NCI-H1436 (cell line): ENCODE measurements at regions not wholly inside any gene's neighbourhood (a gene's known extent, or its start where the extent isn't known, plus 50 kb on each side); places are given as distances from the start of the nearest gene placed in this dataset.

Source experiments
- DNase-seq: peaks from one replicate; lab custom pipeline; 2025; lab: John Stamatoyannopoulos, UW

DNA sequence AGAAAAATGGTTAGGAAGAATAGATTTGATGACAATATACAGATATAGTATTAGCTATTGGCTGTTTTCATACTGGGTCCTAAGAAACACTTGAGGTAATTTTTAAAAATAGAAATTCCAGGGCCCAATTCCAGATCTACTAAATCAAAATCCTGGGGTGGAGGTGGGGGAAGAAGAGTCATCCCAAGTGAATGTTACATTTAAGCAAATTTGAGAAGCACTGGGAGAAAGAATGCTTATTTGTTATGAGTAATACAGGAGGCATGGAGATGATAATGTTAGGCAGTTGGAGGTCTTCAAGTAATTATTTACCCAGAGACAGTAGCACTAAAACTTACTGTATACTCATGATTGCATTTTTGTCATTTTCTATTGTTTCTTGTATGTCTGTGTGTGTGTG, 93.0 kb upstream of the DAB2 start:
- DNase-seq, result no peak

DNA sequence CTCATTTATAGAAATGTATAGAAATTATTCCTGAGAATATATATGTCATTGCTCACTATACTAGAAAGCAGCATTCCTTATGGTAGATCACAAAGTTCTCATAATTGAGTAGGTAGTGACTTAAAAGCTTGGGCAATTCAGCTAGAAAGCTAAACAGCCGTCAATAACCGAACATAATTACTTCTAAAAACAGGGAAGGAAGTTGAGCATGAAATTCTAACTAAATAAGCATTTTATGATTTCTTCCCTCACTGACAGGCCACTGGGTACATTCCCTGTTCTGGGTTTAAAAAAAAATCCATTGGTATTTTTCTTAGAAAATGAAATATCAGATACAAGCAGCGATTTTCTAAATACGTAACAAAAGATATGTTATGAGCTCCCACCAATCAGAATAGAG, 91.1 kb upstream of the DAB2 start:
- DNase-seq, result no peak

DNA sequence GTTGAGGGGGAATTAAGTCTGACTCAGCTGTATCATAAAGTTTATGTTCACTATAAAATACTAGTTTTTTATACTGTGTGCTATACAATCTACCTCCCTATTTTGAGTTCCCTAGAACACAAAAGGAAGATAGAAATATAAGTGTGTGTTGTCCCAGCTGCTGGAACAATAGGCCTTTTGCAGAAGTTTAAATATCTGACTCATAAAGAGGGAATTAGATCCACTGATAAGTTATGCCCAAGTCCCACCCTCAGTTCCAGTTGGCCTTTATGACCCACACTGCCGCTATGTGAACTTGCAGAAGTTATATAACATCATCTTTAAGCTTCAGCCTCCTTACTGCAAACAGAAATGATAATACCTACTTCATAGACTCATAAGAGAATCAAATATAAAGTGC, 88.5 kb upstream of the DAB2 start:
- DNase-seq, result no peak

DNA sequence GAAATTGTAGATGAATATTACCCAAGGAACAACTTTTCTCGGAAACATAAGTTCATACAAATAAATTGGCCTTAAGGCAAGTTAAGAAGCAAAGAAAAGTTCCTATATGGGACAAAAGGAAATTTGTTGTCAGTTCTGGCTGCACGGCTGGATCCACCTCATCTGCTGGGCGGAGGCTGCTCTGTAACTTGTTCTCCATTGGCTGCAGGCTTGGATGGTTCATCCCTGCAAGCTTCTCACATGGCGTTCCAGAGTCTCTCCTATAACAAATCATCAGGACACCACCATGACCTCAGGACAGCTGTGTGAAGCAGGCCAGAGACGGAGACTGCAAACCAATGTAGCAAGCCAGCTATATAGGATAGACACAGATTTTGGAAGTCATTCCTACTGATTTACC, 81.4 kb upstream of the DAB2 start:
- DNase-seq, result no peak

DNA sequence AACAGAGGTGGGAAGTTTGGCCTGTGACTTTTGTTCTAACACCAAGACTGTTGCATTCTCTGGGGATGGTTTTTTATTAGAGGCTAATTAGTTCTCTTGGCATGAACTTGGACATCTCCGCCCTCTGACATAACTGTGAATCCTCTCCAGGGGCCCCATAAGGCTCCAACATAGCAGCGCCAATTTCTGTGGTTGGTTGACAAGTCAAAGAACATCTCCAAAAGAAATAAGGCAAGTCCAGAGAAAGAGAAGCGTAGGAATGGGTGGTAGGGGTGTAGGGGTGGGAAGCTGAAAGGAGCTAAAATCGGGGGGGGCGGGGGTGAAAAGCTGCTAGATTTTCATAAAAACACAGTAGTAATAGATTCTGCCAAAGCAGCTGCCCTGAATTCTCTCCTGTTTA, 81.0 kb upstream of the DAB2 start:
- DNase-seq, result no peak

DNA sequence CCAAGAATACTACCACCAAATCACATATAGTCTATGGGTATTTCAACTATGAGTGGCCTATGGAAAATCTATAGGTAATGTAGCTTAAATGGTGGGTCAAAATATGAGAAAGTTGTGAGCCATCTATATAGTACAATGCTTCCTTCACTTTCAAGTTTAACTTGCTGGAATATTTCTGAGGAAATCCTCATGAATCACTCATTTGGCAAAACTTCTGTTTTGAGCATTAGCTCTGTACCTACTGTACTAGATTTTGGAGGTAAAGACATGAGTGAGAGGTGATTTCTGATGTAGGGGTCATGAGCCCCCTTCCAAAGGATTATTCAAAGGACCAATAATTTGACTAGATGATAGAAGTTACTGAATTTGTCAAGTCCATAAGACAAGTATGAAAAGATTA, 80.6 kb upstream of the DAB2 start:
- no peak for DNase-seq

DNA sequence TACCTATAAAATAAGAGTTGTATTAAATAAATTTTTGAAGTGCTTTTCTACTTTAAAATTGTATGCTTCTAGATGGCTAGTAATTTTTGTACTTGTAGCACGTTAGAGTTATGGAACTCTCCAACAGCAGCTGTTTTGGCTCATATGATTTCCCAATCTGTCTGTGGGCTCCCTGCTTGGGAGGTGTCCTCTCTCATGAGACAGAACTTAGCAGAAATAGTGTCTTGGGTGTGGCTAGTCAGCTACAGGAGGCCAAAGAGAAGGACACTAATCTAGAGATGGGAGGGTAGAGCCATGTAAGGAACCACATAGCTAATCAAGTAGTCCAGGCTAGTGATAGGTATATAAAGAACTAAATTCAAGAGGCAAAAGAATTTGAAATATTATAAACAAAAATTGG, 78.4 kb upstream of the DAB2 start:
- no peak for DNase-seq

DNA sequence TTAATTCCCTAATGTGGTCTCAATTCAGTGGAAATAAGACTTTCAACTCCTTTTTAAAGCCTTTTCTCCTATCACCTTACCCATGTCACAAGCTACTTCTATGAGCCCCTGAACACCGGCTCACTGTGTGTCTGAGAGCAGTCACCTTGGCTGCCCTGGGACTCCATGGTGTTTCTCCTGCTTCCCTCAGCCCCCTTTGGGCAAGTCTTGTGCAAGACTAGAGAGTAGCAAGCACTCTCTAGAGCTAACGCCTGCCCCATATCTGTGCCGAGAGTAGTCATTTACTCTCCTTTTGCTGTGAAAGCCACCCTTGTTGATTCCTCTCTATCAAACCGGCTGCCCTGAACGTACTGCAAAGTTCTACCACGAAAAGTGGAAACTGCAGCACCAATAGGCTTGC, 77.9 kb upstream of the DAB2 start:
- DNase-seq, result no peak

DNA sequence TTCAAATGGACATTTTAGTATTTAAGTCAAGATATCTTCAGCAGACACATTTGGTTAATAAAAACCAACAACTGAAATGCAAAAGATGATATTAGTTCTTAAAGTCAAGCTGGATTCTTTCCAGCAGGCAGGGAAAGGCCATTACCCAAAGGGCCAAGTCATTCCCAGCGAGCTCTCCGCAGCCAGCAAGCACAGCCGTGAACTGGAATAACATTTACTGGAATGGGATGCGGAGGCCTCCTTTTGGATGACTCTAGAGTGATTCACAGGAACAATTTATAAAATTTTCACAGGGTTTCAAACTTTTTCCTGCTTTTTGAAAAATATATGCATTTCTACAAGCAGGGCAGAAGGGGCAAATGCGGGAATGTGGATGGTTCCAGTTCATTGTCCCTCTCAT, 76.6 kb upstream of the DAB2 start:
- DNase-seq, result no peak

DNA sequence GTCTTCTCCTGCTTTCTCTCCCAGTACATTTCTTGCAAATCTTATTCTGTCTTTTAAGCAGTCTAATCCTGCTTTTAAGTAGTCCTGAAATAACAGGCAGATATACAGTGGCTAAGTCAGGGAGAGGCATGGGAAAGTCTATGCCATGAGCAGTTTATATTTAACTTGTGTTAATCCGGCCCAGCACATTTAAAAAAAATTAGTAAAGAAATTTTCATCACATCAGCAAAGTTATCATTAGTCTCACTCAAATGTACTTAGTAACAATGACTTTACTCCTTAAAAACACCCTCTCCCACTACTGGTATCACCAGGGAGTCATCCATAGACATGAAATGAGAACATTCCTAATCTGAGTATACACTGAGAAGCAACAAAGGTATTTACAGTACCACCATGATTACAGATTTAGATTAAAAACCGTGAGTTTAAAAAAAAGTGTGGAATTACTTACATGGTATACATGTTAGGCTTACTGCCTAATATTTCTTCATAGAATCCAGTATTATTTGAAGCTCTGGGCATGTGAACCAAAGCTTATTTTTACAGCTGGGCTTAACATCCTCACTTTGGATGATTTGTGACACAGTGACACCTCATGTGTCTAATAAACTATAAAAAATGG, 75.9 kb upstream of the DAB2 start:
- DNase-seq, result no peak

DNA sequence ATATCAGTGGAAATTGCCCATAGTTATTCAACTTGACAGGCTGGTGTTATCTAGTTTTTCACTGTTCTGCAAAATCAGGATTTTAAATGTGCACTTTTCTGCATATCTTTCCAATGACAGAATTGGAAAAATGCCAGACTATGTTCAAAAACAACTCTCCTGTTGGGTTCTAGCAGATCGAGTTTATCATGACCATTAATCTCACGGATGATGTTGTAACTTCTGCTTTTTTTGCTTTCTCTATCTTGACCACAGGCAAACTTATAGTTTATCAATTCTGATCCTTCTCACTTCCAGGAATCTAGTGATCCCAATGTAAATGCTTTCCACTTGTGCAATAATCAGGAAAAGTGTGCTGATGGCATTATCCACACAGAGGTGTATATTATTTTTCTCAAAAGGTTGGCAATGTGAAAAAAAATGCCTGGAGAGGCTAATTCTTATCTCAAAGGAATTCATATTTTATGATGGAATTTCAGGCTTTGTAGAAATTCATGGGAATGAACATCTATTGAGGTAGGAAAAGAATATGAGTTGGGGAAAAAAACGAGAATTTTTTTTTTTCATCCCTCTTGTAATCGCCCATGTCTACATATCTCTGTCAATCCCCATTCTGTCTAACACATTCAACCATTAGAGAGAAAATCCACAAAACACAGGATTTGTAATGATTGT, 73.6 kb upstream of the DAB2 start:
- DNase-seq, result no peak

DNA sequence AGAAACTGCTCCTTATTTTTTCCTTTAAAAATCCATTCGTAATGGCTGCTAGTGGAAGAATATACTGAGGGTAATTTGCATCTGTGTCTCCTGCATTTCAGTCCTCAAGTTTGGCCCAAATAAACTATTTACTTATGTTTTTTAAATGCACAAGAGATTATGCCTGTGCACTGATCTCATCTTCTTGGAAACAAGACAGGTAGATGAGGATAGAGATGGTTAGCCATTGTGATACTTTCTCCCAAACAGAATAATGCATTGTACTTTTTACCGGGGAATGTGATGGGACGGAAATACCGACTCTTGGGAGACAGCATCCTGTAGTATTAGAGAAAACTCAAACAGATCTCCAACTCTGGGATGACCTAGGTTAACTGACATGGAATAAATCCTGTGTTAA, 72.5 kb upstream of the DAB2 start:
- DNase-seq, result no peak

DNA sequence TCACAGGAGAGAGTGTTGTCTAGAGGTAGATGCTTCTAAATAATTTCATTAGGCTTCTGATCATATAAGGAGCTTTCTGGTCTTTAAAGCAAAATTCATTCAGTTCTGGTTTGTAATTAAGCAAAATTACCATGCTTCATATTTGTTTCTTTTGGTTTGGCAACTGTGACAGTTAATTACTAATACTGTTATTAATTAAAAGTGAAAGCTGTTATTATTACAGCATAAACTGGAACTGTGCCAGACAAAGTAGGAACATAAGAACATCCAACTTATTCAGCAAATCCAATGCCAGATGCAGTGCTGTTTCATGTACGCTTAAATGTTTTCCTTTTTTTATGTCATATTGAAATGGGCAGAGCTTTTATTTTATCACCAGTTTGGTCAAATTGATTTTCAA, 70.4 kb upstream of the DAB2 start:
- no peak for DNase-seq

DNA sequence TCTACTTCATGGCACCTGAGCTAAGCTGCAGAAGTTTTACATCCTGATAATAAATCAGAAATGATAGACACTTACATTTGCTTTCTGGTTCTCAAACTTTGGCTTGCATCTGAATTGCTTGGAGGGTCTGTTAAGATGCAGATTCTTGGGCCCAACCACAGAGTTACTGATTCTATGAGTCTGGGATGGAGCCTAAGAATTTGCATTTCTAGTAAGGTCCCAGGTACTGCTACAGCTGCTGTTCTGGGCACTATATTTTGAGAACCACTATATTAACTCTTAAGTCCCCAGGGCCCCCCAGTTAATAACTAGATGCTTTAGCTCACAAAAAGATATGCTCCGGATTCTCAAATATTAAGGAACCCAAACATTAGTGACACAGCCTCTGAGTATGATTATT, 69.8 kb upstream of the DAB2 start:
- no peak for DNase-seq

DNA sequence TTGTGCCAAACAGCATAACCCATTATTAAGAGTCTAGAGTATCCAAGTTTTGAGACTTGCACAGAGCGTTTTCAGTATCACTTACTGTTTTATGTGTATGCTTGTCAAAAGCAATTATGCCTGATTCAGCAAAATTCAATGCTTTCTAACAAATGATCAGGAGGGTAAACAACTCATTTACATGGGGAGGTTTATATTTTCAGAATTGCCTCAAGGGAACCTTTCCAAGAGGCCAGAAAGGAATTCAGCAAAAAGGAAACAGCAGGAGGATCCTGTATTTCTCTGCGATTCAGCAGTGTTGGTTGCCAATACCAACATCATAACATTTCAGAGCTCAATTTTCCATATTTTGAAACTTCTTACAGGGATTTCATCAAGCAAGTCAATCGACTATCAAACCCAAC, 69.3 kb upstream of the DAB2 start:
- no peak for DNase-seq

DNA sequence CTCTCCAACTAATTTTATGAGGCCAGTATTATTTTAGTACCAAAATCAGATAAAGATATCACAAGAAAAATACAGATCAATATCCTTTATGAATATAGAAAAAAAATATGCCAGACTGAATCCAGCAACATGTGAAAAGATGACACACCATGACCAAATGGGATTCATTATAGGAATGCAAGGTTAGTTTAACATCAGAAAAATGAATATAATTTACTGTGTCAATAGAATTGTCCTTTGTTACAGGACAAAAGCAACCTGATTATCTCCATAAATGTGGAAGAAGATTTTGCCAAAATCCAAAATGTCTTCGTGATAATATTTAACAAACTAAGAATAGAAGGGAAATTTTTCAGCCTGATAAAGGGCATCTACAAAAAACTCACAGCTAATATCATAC, 66.4 kb upstream of the DAB2 start:
- DNase-seq, result no peak

DNA sequence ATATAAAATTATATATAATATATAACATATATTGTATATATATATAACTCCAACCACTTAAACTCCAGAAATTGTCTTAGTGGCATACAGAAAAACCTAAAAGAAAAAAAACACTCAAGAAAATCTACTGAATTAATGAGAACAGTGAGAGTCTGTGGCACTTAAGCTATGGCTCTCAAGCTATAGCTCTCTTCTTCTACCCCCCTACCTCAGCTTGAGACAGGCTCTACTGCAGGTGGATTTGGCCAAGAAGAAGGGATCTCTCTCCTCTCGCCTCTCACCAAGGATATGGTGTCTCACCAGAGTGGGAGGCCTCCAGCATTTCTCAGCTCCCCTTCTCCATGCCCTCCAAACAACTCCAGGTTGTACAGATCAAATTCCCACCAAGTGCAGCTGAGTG, 64.5 kb upstream of the DAB2 start:
- no peak for DNase-seq

DNA sequence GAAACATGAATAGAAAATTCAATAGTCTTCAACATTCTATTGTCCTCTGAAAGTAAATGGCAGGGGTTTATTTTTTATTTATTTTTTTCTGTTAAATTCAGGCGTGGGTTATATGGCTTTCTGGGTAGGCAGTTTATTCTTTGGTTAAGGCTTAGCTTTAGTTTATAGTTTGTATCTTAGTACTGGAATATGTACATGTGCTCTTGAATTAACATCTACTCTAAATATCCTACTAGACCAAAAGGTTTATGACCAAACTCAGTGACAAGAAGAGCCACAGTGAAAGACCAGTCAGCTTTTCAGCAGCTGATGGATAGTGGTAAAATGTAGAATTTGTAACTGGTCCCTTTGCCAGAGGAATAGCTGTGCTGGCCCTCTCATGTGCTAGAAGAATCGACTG, 62.0 kb upstream of the DAB2 start:
- DNase-seq, result no peak

DNA sequence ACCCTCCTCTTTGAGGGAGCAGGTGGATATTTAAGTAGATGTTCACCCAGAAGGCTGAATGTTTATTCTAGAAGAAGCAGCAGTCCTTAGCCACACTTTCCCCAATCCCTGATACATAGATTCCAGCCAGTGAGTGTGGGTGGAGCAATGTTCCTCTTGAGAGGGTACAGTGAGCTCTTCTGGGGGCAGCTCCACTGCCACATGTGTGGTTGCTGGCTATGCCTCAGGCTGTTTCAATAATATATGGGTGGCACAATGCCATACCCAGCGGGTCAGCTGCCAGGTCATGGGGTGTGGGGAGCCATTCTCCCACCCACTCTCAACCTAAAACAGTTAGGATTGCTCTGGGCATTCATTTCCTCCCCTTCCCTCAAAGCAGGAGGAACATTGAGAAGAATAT, 61.6 kb upstream of the DAB2 start:
- no peak for DNase-seq

DNA sequence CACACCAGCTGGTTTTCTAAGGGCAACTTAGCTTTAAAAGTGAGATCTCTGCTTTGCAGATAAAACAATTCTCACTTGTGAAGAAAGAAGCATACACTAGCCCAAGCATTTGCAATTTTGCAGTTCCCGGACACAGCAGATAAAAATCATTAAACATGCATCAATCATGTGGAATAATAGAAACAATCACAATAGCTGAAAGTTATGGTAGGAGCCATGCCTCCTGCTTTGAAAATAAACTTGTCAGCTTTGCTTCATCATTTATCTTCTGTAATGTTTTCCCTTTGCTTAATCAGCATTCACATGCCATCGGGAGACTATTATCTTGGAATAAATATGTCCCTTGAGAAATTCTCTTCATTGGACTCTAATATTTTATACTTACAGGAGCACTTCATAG, 60.3 kb upstream of the DAB2 start:
- no peak for DNase-seq

DNA sequence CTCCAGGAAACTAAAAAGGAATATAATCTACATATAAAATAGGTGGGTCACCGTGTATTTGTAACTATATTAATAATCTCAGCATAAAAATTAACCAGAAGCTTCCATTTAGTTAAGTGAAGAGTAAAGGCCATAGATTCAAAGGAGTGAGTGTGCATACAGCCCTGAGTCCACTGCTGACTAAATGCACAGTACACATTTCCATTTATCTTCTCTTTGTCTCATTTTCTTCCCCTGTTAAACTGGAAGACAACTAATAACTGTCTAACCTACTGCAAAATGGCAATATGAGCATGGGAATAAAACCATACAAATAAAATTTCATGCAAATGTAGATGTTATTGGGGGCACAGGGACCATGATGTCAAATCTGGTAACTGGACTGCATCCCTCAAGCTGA, 59.9 kb upstream of the DAB2 start:
- DNase-seq, result no peak

DNA sequence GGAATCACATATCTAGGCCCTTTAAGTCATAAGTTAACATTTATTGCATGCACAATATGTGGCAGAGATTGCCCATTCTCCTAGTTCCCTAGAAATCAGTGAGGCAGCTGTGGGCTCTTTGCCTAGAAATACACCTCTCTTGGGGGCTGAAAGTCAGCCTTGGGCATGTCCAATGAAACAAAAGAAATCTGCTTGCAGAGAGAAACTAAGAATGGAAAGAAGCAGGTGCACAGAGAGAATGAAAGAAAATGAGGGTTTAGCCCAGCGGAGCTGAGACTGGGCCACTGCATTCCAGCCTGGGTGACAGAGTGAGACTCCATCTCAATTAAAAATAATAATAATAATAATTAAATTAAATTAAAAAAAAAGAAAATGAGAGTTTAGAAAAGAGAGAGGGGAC, 57.3 kb upstream of the DAB2 start:
- DNase-seq, result no peak

DNA sequence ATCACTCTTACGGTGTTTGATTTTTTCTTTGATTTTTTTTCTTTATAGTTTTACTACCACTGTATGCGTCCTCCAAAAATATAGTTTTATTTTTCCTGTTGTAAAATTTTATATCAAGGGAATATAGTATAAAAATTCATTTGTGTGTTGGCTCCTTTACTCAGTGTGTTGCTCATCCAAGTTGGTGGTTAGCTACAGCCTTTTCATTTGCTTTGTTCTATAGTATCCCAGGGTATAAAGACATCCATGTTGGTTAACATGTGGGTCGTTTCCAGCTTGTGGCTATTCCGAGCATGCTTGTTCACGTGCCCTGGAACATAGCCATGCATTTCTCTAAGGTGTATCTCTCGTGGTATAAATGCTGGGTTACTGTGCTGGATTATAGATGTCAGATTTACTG, 54.8 kb upstream of the DAB2 start:
- no peak for DNase-seq

DNA sequence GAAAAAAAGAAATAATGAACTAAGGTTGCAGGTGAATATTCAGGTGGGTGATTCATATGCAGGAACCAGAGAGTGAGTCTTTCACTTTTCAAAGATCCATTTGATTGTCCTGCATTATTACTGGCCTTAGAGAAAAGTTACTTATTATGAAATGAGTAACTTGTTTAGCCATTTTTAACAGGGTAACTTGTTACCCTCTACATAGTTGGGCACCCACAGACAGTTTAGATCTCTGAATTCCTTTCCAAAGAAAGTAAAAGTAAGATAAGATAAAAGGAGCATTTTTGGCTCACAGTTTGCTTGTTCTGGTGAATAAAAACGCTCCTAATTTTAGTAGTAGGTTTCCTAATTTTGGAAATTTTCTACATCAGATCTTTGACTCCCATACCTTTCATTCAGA, 54.1 kb upstream of the DAB2 start:
- no peak for DNase-seq

DNA sequence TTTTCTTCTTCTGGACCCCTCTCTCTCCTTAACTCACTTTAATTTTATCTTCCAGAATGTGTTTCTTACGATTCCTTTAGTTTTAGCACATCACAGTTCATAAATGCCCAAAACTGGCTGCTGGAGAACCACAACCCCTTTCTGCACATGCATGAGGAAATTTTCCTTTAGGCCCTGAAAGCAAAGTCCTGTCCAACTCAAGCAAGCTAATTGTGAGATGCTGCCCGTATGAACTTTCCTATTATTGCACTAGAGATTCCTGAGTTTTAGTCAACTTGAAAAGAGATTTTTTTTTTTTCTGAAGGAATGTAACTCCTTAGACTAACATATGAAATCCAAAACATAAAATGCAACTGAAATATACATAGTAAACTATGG, 52.1 kb upstream of the DAB2 start:
- no peak for DNase-seq
